ENCODE measurements at regions not wholly inside any gene's neighbourhood (a gene's known extent, or its start where the extent isn't known, plus 50 kb on each side); places are given as distances from the start of the nearest gene placed in this dataset.

GRCh38 chr3:187951452-187952190 is 202.3 kb upstream of the LPP start:
- no peak for DNase-seq (ENCODE audit: low read depth in 2 of 2)

GRCh38 chr3:187952849-187953248 is 201.1 kb upstream of the LPP start:
- DNase-seq (ENCODE audit: low read depth in 2 of 2) = no peak

DNA sequence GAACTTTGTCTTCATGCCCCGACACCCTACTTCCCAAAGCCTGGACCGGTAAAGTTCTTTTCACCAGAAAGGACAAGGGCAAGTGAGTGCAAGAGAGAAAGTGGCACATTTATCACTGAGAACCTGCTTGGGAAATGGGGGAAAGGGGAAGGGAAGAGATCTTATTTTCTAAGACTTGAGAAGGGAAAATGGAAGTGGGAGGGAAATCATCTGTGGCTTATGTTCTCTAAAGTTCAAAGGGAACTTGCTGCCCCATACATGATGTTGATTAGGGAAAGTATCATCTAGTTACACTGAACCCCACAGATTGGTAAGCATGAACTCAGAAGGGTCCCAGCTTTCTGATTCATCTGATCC is 199.5 kb upstream of the LPP start:
- no peak for DNase-seq (ENCODE audit: low read depth in 2 of 2)

DNA sequence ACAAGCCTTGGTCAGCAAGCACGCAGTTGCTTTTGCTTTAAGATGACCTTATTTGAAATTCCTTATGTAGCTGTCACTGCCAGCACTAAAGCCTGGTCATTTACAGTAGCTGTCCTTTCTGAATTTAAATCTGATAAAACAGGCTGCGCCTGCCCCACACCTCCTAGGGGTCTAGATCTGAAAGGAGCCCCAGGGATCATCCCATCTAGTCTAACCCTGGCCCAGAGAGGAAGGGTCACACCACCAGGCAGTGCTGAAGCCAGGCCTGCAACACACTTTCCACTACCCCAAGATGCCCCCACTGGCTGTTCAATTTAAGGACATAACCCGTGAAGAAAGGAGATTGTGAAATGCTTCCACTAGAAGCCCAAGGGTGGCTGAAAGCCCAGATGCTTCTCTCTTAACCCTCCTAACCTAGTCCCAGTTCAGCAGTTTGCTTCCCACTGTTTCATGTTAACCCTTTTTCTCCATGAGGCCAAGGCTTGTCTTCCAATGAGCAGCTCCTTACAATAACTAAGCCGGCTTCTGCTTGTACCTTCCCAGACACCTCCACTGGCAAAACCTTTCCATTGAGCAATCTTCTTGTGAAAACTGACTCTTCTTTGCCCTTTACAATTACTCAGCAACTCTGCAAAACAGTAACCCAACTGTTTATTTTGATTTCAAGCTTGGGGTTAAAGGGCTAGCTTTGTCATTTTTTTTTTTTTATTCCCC is 198.9 kb upstream of the LPP start:
- peak in 1 of 2 experiments; percentile 34 for DNase-seq (ENCODE audit: low read depth in 2 of 2)

- DNase-seq (ENCODE audit: low read depth in 2 of 2) = no peak
These were observed 198.4 kb upstream of the LPP start for GRCh38 chr3:187955587-187955952.

GRCh38 chr3:187957165-187957581 is 196.8 kb upstream of the LPP start:
- no peak for DNase-seq (ENCODE audit: low read depth in 2 of 2)

GRCh38 chr3:187957582-187957981 is 196.4 kb upstream of the LPP start:
- no peak for DNase-seq (ENCODE audit: low read depth in 2 of 2)

DNA sequence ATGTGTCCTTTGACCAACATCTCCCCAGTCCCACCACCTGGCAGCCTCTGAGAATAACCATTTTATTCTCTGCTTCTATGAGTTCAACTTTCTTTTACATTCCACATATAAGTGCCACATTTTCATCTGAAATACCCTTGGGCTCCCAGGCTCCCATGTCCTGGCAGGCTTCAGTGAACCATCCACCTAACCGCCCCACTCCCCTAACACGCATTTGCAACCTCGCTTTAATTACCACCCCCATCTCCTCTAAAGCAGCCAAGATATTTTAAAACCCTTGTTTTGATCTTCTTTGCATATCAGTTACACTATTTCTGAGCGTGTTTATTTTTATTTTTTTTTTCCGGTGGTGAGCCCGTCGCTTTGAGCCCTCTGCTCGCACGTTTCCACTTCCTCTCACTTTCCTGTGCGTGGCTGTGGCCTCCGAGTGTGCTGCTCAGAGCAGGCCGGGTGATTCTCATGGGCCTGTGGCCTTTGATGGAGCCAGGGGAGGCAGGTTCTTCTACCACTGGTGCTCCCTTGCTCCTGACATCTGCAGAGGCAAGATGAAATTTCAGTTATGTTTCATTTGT is 195.4 kb upstream of the LPP start:
- DNase-seq (ENCODE audit: low read depth in 2 of 2) = no peak

DNA sequence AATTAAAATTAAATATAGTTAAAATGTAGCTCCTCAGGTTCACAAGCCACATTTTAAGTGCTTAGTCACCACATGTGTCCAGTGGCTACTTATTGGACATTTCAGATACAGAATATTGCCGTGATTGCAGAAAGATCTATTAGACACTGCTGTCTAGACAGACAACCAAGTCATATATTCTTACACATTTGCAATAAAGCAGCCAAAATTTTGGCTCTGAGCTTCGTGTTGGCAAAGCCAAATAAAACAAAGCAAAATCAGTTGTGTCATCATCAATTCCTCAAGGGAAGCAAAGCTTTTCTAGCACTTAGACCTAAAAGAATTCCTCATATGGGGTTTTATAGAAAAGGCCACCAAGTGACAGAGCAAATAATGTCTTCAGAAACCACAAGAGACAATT is 193.1 kb upstream of the LPP start:
- no peak for DNase-seq (ENCODE audit: low read depth in 2 of 2)

DNA sequence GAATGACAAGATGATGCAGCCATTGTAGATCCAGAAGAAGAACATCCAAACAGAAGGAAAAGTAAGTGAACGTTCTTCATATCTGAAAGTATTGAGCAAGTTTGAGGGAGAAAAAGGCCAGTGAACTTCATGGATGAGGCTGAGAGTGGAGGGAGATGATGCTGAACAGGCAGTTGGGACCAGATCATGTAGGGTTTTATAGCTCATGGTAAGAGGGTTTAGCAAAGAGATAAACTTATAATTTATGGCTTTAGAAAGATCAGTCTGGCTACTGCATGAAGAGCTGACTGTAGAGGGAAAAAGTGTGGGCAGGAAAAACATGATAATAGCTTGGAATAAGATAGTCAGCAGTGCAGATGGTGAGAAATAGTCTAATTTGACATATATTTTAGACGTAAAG is 192.6 kb upstream of the LPP start:
- DNase-seq (ENCODE audit: low read depth in 2 of 2) = no peak

DNA sequence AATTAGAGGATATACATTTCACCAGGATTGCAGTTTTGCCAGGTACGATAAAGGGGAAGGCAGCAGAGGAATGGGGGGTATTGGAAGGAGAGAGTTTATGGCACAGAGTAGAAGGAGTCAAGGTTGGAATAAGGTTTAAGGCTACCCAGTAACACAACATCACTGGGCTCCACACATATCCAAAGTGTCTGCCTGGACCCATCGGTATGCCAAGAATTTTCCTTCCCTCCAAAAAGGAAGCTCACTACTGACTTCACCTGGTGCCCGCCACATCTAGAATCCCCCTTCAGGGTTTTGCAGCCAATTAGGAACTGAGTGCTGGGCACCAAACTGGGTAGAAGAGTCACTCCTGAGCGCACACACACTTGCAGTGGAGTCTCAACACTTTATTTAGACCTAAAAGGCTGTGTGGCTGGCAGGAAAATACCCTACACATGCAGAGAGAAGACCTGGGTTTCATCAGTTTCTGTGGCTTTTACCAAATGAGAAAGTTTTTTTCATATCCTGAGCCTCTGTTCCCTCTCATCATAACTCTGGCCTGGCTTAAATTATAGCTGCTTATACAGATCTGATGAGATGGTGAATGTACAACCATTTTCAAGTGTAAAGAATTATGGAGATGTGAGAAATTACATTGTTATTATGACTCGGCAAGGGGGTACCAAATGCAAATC is 190.8 kb upstream of the LPP start:
- no peak for DNase-seq (ENCODE audit: low read depth in 2 of 2)

- no peak for DNase-seq (ENCODE audit: low read depth in 2 of 2)
These were observed 190.1 kb upstream of the LPP start for GRCh38 chr3:187963677-187964385.

DNA sequence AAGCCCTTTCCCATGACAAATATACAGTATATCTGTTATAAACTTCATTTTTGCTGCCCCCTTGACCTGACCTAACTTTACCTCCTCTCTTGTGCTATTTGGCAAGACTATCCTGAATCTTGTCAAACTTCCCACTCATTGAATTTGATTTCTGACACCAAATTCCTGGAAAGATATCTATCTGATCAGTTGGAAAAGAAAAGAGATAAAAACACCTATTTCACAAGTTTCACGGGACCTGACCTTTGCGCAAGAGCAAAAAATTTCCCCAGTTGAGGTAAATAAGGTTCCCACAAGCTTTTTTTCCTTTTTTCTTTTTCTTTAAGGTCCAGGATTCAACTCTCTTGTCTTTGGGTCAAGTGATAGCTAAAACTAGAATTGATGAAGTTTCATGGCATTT is 189.2 kb upstream of the LPP start:
- no peak for DNase-seq (ENCODE audit: low read depth in 2 of 2)

GRCh38 chr3:187966096-187966495 is 187.9 kb upstream of the LPP start:
- DNase-seq (ENCODE audit: low read depth in 2 of 2) = no peak

DNA sequence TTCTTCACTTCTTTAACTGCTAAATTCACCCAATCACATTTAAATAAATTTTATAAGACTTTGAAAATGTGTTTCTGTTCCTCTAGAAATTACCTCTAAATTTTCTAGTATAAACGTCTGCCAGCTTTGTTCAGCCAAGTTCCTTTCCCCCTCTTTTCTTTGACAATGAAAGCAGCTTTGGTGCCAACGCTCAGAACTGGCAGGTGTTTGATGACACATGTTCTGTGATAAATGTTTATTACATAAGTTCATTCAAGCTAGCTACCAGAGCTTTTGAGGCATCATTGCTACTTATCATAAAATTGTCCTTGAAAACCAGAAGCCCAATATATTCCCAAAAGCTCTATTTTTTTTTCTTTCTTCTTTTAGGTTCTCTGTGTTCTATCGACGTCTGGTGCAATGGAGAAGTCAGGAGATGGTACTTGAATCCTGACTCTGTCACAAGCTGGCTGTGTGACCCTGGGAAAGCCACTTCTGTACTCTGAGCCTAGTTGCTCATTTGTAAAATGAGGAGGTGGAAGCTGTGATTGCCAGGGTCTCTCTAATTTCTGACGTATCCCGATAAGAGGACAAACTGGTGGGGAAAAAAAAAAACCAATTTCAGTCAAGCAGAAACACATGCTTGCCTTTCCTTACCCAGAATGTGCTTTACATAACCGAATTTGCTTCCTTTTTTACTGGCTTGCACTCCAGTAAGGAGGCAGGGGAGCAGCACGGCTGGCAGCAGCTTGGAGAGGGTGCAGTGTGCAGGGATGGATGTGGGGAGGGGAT is 187.1 kb upstream of the LPP start:
- no peak for DNase-seq (ENCODE audit: low read depth in 2 of 2)

GRCh38 chr3:187967993-187968392 is 186.0 kb upstream of the LPP start:
- no peak for DNase-seq (ENCODE audit: low read depth in 2 of 2)

DNA sequence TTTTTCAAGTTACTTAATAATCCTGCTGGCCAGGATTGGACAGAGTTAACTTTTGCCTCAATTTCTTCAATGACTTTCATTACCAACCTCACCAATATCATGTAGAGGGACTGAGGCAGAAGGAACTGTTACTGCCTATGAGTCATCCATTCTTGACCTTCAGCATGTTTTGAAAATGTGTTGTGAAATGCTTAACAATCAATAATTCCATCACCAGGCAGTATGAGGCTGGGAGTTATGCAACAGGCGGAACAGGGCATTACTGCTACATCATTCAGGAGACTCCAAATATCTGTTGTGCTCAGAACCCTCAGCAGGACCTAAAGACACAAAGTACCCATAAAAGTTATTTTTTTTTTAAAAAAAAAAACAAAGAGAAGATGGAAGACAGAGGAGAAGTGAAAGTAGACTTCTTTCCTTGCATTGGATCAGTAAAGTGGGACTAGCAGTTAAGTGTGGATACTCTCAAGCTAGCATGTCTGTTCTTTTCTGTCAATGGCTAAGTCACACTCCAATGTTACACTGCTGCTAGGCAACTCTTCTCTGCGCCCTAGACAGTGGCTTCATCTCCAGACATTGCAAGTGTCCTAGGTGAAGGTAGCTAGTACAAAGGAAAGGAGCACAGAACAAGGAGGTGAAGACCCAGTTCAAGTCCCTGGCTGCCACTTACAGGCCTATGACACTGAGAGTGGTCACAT is 184.9 kb upstream of the LPP start:
- peak; percentile 67 to 78 for DNase-seq (ENCODE audit: low read depth in 2 of 2)

- no peak for DNase-seq (ENCODE audit: low read depth in 2 of 2)
These were observed 184.4 kb upstream of the LPP start for GRCh38 chr3:187969581-187969950.

DNA sequence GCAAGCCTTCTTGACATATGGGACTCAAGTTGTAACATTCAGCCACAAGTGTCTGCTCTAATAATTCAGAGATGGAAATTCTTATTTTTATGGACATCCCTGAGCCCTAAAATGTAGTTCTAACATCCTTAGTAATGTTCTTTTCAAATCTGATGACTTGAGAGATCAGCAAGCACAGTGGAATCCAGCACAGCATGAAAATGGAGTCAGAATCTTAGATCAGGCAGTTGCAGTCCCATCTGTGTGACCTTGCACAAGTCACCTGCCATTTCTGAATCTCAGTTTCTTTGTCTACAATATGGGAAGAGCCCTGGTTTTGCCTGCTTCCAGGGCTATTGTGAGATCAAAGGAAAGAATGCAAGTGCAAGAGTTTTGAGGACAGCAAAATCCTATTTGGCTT is 183.9 kb upstream of the LPP start:
- DNase-seq (ENCODE audit: low read depth in 2 of 2) = no peak

- no peak for DNase-seq (ENCODE audit: low read depth in 2 of 2)
These were observed 182.3 kb upstream of the LPP start for GRCh38 chr3:187971629-187972028.

DNA sequence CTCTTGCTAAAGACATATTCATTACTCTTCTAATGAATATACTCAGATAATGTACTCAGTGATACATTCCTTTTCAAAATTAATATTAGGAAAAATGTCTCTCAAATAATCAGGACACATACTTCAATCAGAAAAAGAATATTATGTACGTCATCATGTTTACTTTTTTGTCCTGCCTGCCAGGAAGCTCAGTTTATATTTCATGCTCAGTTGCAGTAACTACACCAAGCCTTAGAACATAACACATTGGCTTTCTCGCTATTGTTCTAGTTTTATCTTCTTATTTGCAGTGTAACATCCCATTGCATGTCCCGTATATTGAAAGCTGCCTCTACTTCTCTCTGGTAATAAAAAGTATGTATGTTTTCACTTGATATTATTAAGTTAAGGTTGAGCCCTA is 181.5 kb upstream of the LPP start:
- DNase-seq (ENCODE audit: low read depth in 2 of 2) = no peak

Data from fibroblast of skin of left quadriceps (primary cell).